ENCODE measurements at regions not wholly inside any gene's neighbourhood (a gene's known extent, or its start where the extent isn't known, plus 50 kb on each side); places are given as distances from the start of the nearest gene placed in this dataset.

- TF ChIP-seq TAF1 (IDR thresholded peaks at IDR 0.05; ENCODE audit: borderline replicate concordance, insufficient read depth, low read length) (no peak), FOXP2 (optimal IDR thresholded peaks at IDR 0.05; ENCODE audit: borderline replicate concordance, extremely low read depth, extremely low read length, insufficient read depth) (no peak), SIN3A (IDR thresholded peaks at IDR 0.05; ENCODE audit: borderline replicate concordance, insufficient read depth, low read length) (no peak), REST (IDR thresholded peaks at IDR 0.05; ENCODE audit: insufficient read depth in 1 of 2, low read depth in 2 of 2, low read length in 2 of 2) (no peak), POLR2AphosphoS5 (IDR thresholded peaks at IDR 0.05; ENCODE audit: low read depth, low read length) (no peak)
Measured at GRCh38 chr6:1049900-1050299, 262.0 kb upstream of the FOXQ1 start.

GRCh38 chr6:1049170-1049569 is 262.7 kb upstream of the FOXQ1 start:
- TF ChIP-seq TAF1 (IDR thresholded peaks at IDR 0.05; ENCODE audit: borderline replicate concordance, insufficient read depth, low read length) (no peak), FOXP2 (optimal IDR thresholded peaks at IDR 0.05; ENCODE audit: borderline replicate concordance, extremely low read depth, extremely low read length, insufficient read depth) (no peak), REST (IDR thresholded peaks at IDR 0.05; ENCODE audit: insufficient read depth in 1 of 2, low read depth in 2 of 2, low read length in 2 of 2) (no peak), POLR2AphosphoS5 (IDR thresholded peaks at IDR 0.05; ENCODE audit: low read depth, low read length) (no peak), SIN3A (IDR thresholded peaks at IDR 0.05; ENCODE audit: borderline replicate concordance, insufficient read depth, low read length) (no peak)

GRCh38 chr6:1047981-1048541 is 263.8 kb upstream of the FOXQ1 start:
- peak; percentile 72 for TF ChIP-seq FOXP2 (optimal IDR thresholded peaks at IDR 0.05; ENCODE audit: borderline replicate concordance, extremely low read depth, extremely low read length, insufficient read depth)
- TF ChIP-seq REST (IDR thresholded peaks at IDR 0.05; ENCODE audit: insufficient read depth in 1 of 2, low read depth in 2 of 2, low read length in 2 of 2): no peak
- TF ChIP-seq TAF1 (IDR thresholded peaks at IDR 0.05; ENCODE audit: borderline replicate concordance, insufficient read depth, low read length): no peak

- no peak for TF ChIP-seq FOXP2 (optimal IDR thresholded peaks at IDR 0.05; ENCODE audit: borderline replicate concordance, extremely low read depth, extremely low read length, insufficient read depth)
- no peak for TF ChIP-seq SIN3A (IDR thresholded peaks at IDR 0.05; ENCODE audit: borderline replicate concordance, insufficient read depth, low read length)
- no peak for TF ChIP-seq POLR2AphosphoS5 (IDR thresholded peaks at IDR 0.05; ENCODE audit: low read depth, low read length)
- TF ChIP-seq REST (IDR thresholded peaks at IDR 0.05; ENCODE audit: insufficient read depth in 1 of 2, low read depth in 2 of 2, low read length in 2 of 2): no peak
Measured at GRCh38 chr6:1045239-1045638, 266.7 kb upstream of the FOXQ1 start.
